Trophoblast cell (in vitro differentiated cells and primary cell): ENCODE measurements at regions not wholly inside any gene's neighbourhood (a gene's known extent, or its start where the extent isn't known, plus 50 kb on each side); places are given as distances from the start of the nearest gene placed in this dataset.

Source experiments
- DNase-seq, 2 donors: peaks; one replicate each; pipeline ENCODE4 v3.0.0-alpha.2; 2016
- H2AFZ ChIP-seq: 2 replicates; pipeline ENCODE4 v1.6.1; 2013; ENCODE audit warnings: low read length, moderate library complexity, mild to moderate bottlenecking; ENCODE audit not compliant: insufficient read depth, poor library complexity
- H2AK5ac ChIP-seq: 2 replicates; pipeline ENCODE4 v1.6.1; 2013; ENCODE audit warnings: mild to moderate bottlenecking, low read length
- H2BK120ac ChIP-seq: 2 replicates; pipeline ENCODE4 v1.6.1; 2013; ENCODE audit warnings: low read length, mild to moderate bottlenecking, moderate library complexity; ENCODE audit not compliant: insufficient read depth, poor library complexity
- H2BK12ac ChIP-seq: 2 replicates; pipeline ENCODE4 v1.6.1; 2013; ENCODE audit warnings: mild to moderate bottlenecking, low read length, moderate library complexity
- H2BK5ac ChIP-seq: 2 replicates; pipeline ENCODE4 v1.6.1; 2013; ENCODE audit warnings: low read length, low read depth, moderate library complexity, mild to moderate bottlenecking; ENCODE audit not compliant: poor library complexity
- H3K14ac ChIP-seq: 2 replicates; pipeline ENCODE4 v1.6.1; 2013; ENCODE audit warnings: mild to moderate bottlenecking, low read length
- H3K18ac ChIP-seq: 2 replicates; pipeline ENCODE4 v1.6.1; 2013; ENCODE audit warnings: mild to moderate bottlenecking, low read length
- H3K23ac ChIP-seq: 2 replicates; pipeline ENCODE4 v1.6.1; 2013; ENCODE audit warnings: low read length
- H3K27ac ChIP-seq: 2 replicates; pipeline ENCODE4 v1.5.1; 2013; ENCODE audit warnings: low read depth, mild to moderate bottlenecking, inconsistent platforms, low read length, moderate library complexity
- H3K27me3 ChIP-seq: 2 replicates; pipeline ENCODE4 v1.6.1; 2013; ENCODE audit warnings: inconsistent platforms, mild to moderate bottlenecking, low read length, moderate library complexity; ENCODE audit not compliant: insufficient read depth
- H3K36me3 ChIP-seq, 2 experiments: 1 replicate in 1 of 2; 2 replicates in 1 of 2; pipeline ENCODE4 v1.6.1; 2013; ENCODE audit warnings: low read length in 2 of 2, mild to moderate bottlenecking in 2 of 2, moderate library complexity in 1 of 2; ENCODE audit not compliant: insufficient read depth in 2 of 2, control insufficient read depth in 1 of 2
- H3K4ac ChIP-seq: 2 replicates; pipeline ENCODE4 v1.6.1; 2013; ENCODE audit warnings: low read depth, mild to moderate bottlenecking, low read length, moderate library complexity
- H3K4me1 ChIP-seq, 2 experiments: 1 replicate in 1 of 2; 2 replicates in 1 of 2; pipeline ENCODE4 v1.6.1; 2013; ENCODE audit warnings: low read length in 2 of 2, mild to moderate bottlenecking in 2 of 2, moderate library complexity in 1 of 2; ENCODE audit not compliant: insufficient read depth in 2 of 2, control insufficient read depth in 1 of 2
- H3K4me2 ChIP-seq: 2 replicates; pipeline ENCODE4 v1.6.1; 2013; ENCODE audit warnings: inconsistent platforms, mild to moderate bottlenecking, low read length, moderate library complexity
- H3K4me3 ChIP-seq: 2 replicates; pipeline ENCODE4 v1.5.1; 2013; ENCODE audit warnings: mild to moderate bottlenecking, low read depth, low read length, inconsistent platforms
- H3K79me1 ChIP-seq: one replicate; pipeline ENCODE4 v1.6.1; 2013; ENCODE audit warnings: low read length
- H3K79me2 ChIP-seq: 2 replicates; pipeline ENCODE4 v1.6.1; 2013; ENCODE audit warnings: low read length, mild to moderate bottlenecking; ENCODE audit not compliant: control insufficient read depth, insufficient read depth, poor library complexity
- H3K9ac ChIP-seq: 2 replicates; pipeline ENCODE4 v1.6.1; 2013; ENCODE audit warnings: mild to moderate bottlenecking, low read length
- H3K9me3 ChIP-seq: 2 replicates; pipeline ENCODE4 v1.6.1; 2013; ENCODE audit warnings: low read depth, mild to moderate bottlenecking, control low read depth, inconsistent platforms, low read length; ENCODE audit not compliant: insufficient read depth
- H4K12ac ChIP-seq: 2 replicates; pipeline ENCODE4 v1.6.1; 2013; ENCODE audit warnings: low read depth, mild to moderate bottlenecking, low read length, moderate library complexity
- H4K8ac ChIP-seq: 2 replicates; pipeline ENCODE4 v1.6.1; 2013; ENCODE audit warnings: low read depth, mild to moderate bottlenecking, low read length, moderate library complexity
- H4K91ac ChIP-seq: one replicate; pipeline ENCODE4 v1.6.1; 2013; ENCODE audit warnings: low read depth, mild to moderate bottlenecking, low read length, moderate library complexity
- WGBS: extraction: QIAGEN DNeasy Blood & Tissue Kit; methylation state at CpG from one replicate; pipeline ENCODE4 v1.1.7; 2013; ENCODE audit warnings: missing lambda C conversion rate; ENCODE audit not compliant: insufficient read length, insufficient coverage; ENCODE audit errors: extremely low coverage; 5-methylcytosine and 5-hydroxymethylcytosine counted together

DNA sequence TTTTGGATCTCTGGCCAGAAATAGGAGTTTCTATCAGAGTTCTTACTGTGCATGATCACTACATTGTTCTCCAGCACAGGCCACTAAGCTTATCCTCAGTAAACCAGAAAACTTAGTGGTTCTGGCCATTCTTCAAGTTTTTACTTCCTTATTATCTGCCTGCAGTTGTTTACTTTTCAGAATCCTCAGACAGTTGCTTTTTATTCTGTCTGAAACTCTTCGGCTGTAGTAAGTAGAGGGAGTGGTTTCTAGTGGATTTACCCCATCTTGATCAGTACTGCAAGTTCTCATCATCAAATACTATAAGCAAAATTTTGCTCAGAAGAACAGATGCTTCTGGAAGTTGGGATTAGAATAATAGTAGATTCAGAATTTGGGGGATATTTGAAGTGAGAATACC, 193.0 kb upstream of the RARB start:
- Histone ChIP-seq H3K23ac (no peak overlapping the region), H3K79me2 (no peaks in the 10 kb centered on the region), H4K12ac (no peak overlapping the region), H2BK12ac (peak overlapping the region; percentile 87), H3K4me1 (peaks cover 0 to 3% of the 10 kb centered on the region in 2 experiments), H3K27me3 (no peaks in the 10 kb centered on the region), H3K4me2 (no peak overlapping the region), H3K27ac (peak overlapping the region; percentile 74), H3K36me3 (no peaks in the 10 kb centered on the region), H3K4me3 (no peak overlapping the region), H3K14ac (no peak overlapping the region), H4K8ac (peak overlapping the region; percentile 54), H2BK5ac (peak overlapping the region; percentile 33), H2BK120ac (peak overlapping the region; percentile 51), H3K79me1 (no peaks in the 10 kb centered on the region), H3K4ac (no peak overlapping the region), H3K9me3 (no peaks in the 10 kb centered on the region), H2AFZ (no peak overlapping the region), H4K91ac (no peak overlapping the region), H3K18ac (no peak overlapping the region), H3K9ac (no peak overlapping the region), H2AK5ac (no peak overlapping the region)
- no CpG with 5 or more reads among the region's 1 CpG for WGBS
- DNase-seq: no peak

DNA sequence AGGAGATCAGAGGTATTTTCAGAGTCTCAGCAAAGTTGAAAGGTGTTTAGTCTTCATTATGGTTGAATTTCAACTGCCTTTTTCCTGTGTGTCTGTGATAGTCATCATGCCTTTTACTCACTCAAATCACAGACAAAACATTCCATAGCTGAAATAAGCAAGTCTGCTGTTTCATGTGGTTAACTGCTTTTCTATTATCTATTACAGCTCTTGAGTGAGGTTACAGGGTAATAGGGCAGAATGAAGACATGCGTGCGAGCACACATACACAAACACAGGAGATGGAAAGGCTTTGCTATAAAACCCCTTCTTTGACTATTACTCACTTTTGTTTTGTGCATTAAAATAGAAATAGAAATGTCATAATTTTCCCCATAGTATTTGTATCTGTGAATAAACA, 192.6 kb upstream of the RARB start:
- Histone ChIP-seq H4K91ac (no peak overlapping the region), H3K4me2 (no peak overlapping the region), H3K27ac (peak overlapping the region; percentile 74), H3K18ac (no peak overlapping the region), H3K36me3 (no peaks in the 10 kb centered on the region), H4K8ac (no peak overlapping the region), H3K27me3 (no peaks in the 10 kb centered on the region), H2BK5ac (no peak overlapping the region), H3K4me3 (no peak overlapping the region), H4K12ac (no peak overlapping the region), H3K4me1 (peaks cover 0 to 3% of the 10 kb centered on the region in 2 experiments), H3K79me1 (no peaks in the 10 kb centered on the region), H3K14ac (no peak overlapping the region), H2BK12ac (no peak overlapping the region), H2AK5ac (no peak overlapping the region), H2AFZ (no peak overlapping the region), H2BK120ac (no peak overlapping the region), H3K79me2 (no peaks in the 10 kb centered on the region), H3K9me3 (no peaks in the 10 kb centered on the region), H3K4ac (no peak overlapping the region), H3K9ac (no peak overlapping the region), H3K23ac (no peak overlapping the region)
- WGBS: no CpG with 5 or more reads among the region's 2 CpGs
- DNase-seq: no peak

DNA sequence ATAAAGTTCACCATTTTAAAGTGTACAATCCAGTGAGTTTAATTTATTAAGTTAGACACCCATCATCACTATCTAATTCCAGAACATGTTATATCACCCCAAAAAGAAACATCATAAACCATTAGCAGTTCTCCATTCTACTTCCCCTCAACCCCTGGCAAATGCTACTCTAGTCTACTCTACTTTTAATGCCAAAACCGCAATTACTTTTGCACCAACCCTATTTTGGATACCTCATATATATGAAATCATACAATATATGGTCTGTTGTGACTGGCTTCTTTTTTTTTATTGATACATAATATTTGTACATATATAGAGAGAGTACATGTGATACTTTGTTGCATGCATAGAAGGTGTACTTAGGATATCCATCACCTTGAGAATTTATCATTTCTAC, 190.5 kb upstream of the RARB start:
- Histone ChIP-seq H3K79me2 (no peaks in the 10 kb centered on the region), H3K9ac (no peak overlapping the region), H3K79me1 (no peaks in the 10 kb centered on the region), H3K4me3 (no peak overlapping the region), H4K12ac (no peak overlapping the region), H3K36me3 (peaks cover 0 to 1% of the 10 kb centered on the region in 2 experiments), H3K27me3 (no peaks in the 10 kb centered on the region), H3K9me3 (no peaks in the 10 kb centered on the region), H3K4ac (no peak overlapping the region), H4K91ac (no peak overlapping the region), H3K4me2 (no peak overlapping the region), H2BK120ac (no peak overlapping the region), H3K23ac (no peak overlapping the region), H3K27ac (no peak overlapping the region), H3K18ac (no peak overlapping the region), H2AFZ (no peak overlapping the region), H2BK12ac (no peak overlapping the region), H3K14ac (no peak overlapping the region), H3K4me1 (peaks cover 0 to 3% of the 10 kb centered on the region in 2 experiments), H2AK5ac (no peak overlapping the region), H4K8ac (no peak overlapping the region), H2BK5ac (no peak overlapping the region)
- no CpG with 5 or more reads among the region's 1 CpG for WGBS
- DNase-seq: no peak

DNA sequence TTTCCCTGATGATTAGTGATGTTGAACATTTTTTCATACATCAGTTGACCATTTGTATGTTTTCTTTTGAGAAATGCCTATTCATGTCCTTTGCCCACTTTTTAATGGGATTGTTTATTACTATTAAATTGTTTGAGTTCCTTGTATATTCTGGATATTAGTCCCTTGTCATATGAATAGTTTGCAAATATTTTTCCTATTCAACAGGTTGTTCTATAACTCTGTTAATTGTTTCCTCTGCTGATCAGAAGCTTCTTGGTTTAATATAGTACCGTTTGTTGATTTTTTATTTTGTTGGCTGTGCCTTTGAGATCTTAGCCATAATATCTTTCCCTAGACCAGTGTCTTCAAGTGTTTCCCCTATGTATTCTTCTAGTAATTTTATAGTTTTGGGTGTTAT, 189.0 kb upstream of the RARB start:
- H3K4me2 ChIP-seq: no peak overlapping the region
- H4K12ac ChIP-seq: no peak overlapping the region
- no peaks in the 10 kb centered on the region for H3K9me3 ChIP-seq
- no peak overlapping the region for H4K8ac ChIP-seq
- H2AFZ ChIP-seq: no peak overlapping the region
- H3K36me3 ChIP-seq: peaks cover 0 to 1% of the 10 kb centered on the region in 2 experiments
- no peak for DNase-seq
- H3K27ac ChIP-seq: no peak overlapping the region
- H3K4ac ChIP-seq: no peak overlapping the region
- H3K18ac ChIP-seq: no peak overlapping the region
- no peak overlapping the region for H3K23ac ChIP-seq
- H3K4me3 ChIP-seq: no peak overlapping the region
- no peak overlapping the region for H2BK12ac ChIP-seq
- no CpG with 5 or more reads among the region's 1 CpG for WGBS
- no peak overlapping the region for H2BK5ac ChIP-seq
- H2AK5ac ChIP-seq: no peak overlapping the region
- no peak overlapping the region for H3K9ac ChIP-seq
- H4K91ac ChIP-seq: no peak overlapping the region
- H2BK120ac ChIP-seq: no peak overlapping the region
- H3K27me3 ChIP-seq: no peaks in the 10 kb centered on the region
- H3K79me1 ChIP-seq: no peaks in the 10 kb centered on the region
- H3K4me1 ChIP-seq: peaks cover 0 to 3% of the 10 kb centered on the region in 2 experiments
- no peaks in the 10 kb centered on the region for H3K79me2 ChIP-seq
- H3K14ac ChIP-seq: no peak overlapping the region
